ENCODE measurements at regions not wholly inside any gene's neighbourhood (a gene's known extent, or its start where the extent isn't known, plus 50 kb on each side); places are given as distances from the start of the nearest gene placed in this dataset.

GRCh38 chr5:81851481-81852178, 100.7 kb upstream of the SSBP2 start:
- no peak for TF ChIP-seq ZNF512 (CRISPR knock-in tag; IDR thresholded peaks at IDR 0.05; ENCODE audit: borderline replicate concordance)
- no peak for TF ChIP-seq USF2 (CRISPR knock-in tag; IDR thresholded peaks at IDR 0.05)
- TF ChIP-seq, protein P1, sequence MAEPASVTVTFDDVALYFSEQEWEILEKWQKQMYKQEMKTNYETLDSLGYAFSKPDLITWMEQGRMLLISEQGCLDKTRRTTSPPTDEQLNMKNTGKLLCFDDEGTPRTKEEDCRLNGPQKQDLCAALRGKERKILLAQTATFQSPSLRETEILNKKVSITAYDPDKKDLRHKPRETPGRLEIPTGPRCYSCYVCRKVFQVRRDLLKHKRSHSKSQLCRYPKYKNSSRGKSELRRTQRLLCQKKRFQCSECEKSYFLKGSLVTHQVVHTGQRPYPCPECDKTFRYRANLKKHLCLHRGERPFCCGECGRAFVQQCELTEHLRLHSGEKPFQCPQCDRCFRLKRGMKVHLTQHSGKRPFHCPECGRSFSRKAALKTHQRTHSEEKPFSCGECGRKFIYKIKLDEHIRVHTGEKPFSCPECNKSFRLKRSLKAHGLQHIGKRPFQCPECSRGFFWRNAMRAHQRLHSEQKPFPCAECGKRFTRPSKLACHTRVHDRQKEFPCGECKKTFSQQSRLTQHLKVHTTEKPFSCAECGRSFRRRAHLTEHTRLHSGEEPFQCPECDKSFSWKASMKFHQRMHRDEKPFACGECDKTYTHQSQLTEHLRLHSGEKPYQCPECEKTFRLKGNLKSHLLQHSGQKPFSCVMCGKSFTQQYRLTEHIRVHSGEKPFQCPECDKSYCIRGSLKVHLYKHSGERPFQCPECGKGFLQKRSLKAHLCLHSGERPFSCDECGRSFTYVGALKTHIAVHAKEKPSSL (CRISPR knock-in tag; conservative IDR thresholded peaks at IDR 0.05) = no peak
- TF ChIP-seq FOXK1 (CRISPR knock-in tag; IDR thresholded peaks at IDR 0.05) = peak; percentile 85
- TF ChIP-seq, protein P2, sequence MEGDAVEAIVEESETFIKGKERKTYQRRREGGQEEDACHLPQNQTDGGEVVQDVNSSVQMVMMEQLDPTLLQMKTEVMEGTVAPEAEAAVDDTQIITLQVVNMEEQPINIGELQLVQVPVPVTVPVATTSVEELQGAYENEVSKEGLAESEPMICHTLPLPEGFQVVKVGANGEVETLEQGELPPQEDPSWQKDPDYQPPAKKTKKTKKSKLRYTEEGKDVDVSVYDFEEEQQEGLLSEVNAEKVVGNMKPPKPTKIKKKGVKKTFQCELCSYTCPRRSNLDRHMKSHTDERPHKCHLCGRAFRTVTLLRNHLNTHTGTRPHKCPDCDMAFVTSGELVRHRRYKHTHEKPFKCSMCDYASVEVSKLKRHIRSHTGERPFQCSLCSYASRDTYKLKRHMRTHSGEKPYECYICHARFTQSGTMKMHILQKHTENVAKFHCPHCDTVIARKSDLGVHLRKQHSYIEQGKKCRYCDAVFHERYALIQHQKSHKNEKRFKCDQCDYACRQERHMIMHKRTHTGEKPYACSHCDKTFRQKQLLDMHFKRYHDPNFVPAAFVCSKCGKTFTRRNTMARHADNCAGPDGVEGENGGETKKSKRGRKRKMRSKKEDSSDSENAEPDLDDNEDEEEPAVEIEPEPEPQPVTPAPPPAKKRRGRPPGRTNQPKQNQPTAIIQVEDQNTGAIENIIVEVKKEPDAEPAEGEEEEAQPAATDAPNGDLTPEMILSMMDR (IDR thresholded peaks at IDR 0.05) = no peak

All from WTC11 (cell line).